Neural progenitor cell (in vitro differentiated cells): ENCODE measurements at regions not wholly inside any gene's neighbourhood (a gene's known extent, or its start where the extent isn't known, plus 50 kb on each side); places are given as distances from the start of the nearest gene placed in this dataset.
A peak's percentile ranks its signal among the peaks of the same experiment; 100 is the strongest.
"Not testable (repeated sequence)": the region's sequence is repeated elsewhere in the genome, so short reads cannot be mapped to it uniquely, and the experiment has no call there.

ENCODE experiments used
- DNase-seq: peaks from one replicate; pipeline ENCODE4 v3.0.0-alpha.2; 2016; ENCODE audit warnings: low spot score
- H2AFZ ChIP-seq: fragments of 200-600 bp; sonication (generic); replicated peaks from 2 replicates; pipeline ENCODE4 v1.6.1; 2016; ENCODE audit warnings: antibody characterized with exemption
- H3F3A ChIP-seq: fragments of 200-600 bp; sonication (generic); 2 replicates; pipeline ENCODE4 v1.6.1; 2016; ENCODE audit warnings: antibody characterized with exemption, low read depth
- H3K27ac ChIP-seq: fragments of 200-600 bp; sonication (generic); 2 replicates; pipeline ENCODE4 v1.5.1; 2016; ENCODE audit warnings: mild to moderate bottlenecking
- H3K27me3 ChIP-seq: fragments of 200-600 bp; sonication (generic); 2 replicates; pipeline ENCODE4 v1.6.1; 2016; ENCODE audit warnings: mild to moderate bottlenecking, moderate library complexity
- H3K36me3 ChIP-seq: fragments of 200-600 bp; sonication (generic); 2 replicates; pipeline ENCODE4 v1.5.1; 2016
- H3K4me1 ChIP-seq: fragments of 200-600 bp; sonication (generic); 2 replicates; pipeline ENCODE4 v1.6.1; 2016; ENCODE audit warnings: mixed run types
- H3K4me2 ChIP-seq: fragments of 200-600 bp; sonication (generic); 2 replicates; pipeline ENCODE4 v1.6.1; 2016
- H3K4me3 ChIP-seq: fragments of 200-600 bp; sonication (generic); 2 replicates; pipeline ENCODE4 v1.5.1; 2016
- H3K79me2 ChIP-seq: fragments of 200-600 bp; sonication (generic); 2 replicates; pipeline ENCODE4 v1.6.1; 2016; ENCODE audit warnings: low read depth
- H3K9ac ChIP-seq: fragments of 200-600 bp; sonication (generic); 2 replicates; pipeline ENCODE4 v1.6.1; 2016
- H3K9me3 ChIP-seq: fragments of 200-600 bp; sonication (generic); 2 replicates; pipeline ENCODE4 v1.5.1; 2016; ENCODE audit warnings: low read depth
- H4K20me1 ChIP-seq: fragments of 200-600 bp; sonication (generic); 2 replicates; pipeline ENCODE4 v1.6.1; 2016; ENCODE audit warnings: low read depth
- H3K27ac Mint-ChIP-seq: 3 replicates; pipeline ENCODE4 v1.8.0; 2021; ENCODE audit warnings: mixed read lengths
- H3K27me3 Mint-ChIP-seq: 2 replicates; pipeline ENCODE4 v1.8.0; 2022; ENCODE audit warnings: low read depth, mild to moderate bottlenecking, inconsistent platforms, moderate library complexity, mixed read lengths; ENCODE audit not compliant: insufficient read depth
- H3K36me3 Mint-ChIP-seq: 3 replicates; pipeline ENCODE4 v1.8.0; 2021; ENCODE audit warnings: mixed read lengths
- H3K4me1 Mint-ChIP-seq: 3 replicates; pipeline ENCODE4 v1.8.0; 2021; ENCODE audit warnings: mixed read lengths
- H3K4me3 Mint-ChIP-seq: 3 replicates; pipeline ENCODE4 v1.8.0; 2021; ENCODE audit warnings: mild to moderate bottlenecking, moderate library complexity, mixed read lengths
- H3K9me3 Mint-ChIP-seq: 3 replicates; pipeline ENCODE4 v1.8.0; 2020; ENCODE audit warnings: mixed read lengths
- EZH2 ChIP-seq: fragments of 200-600 bp; sonication (generic); IDR thresholded peaks from 2 replicates; pipeline ENCODE4 v1.6.1; 2017; ENCODE audit warnings: antibody characterized with exemption, mild to moderate bottlenecking, moderate library complexity
- EZH2phosphoT487 ChIP-seq: fragments of 200-600 bp; sonication (generic); IDR thresholded peaks from 2 replicates; pipeline ENCODE4 v1.6.1; 2017; ENCODE audit warnings: antibody characterized with exemption
- TF ChIP-seq, protein P1 (sequence below): fragments of 200-600 bp; sonication (generic); IDR thresholded peaks from 2 replicates; pipeline ENCODE4 v1.5.1; 2017; ENCODE audit warnings: antibody characterized with exemption, mild to moderate bottlenecking

GRCh38 chr6:14549871-14550270 is 432.3 kb downstream of the CD83 start:
- peaks cover 8% of the 10 kb centered on the region for H3K9me3 Mint-ChIP-seq
- Histone ChIP-seq H3K4me1 (peaks cover 10% of the 10 kb centered on the region), H3K9ac (no peak overlapping the region), H3K79me2 (no peaks in the 10 kb centered on the region), H3K27me3 (no peaks in the 10 kb centered on the region), H3K36me3 (no peaks in the 10 kb centered on the region), H4K20me1 (no peaks in the 10 kb centered on the region), H3K4me2 (peak overlapping the region; percentile 38), H3F3A (no peaks in the 10 kb centered on the region), H3K4me3 (no peak overlapping the region), H3K27ac (no peak overlapping the region), H2AFZ (no peak overlapping the region), H3K9me3 (no peaks in the 10 kb centered on the region)
- TF ChIP-seq, protein P1, sequence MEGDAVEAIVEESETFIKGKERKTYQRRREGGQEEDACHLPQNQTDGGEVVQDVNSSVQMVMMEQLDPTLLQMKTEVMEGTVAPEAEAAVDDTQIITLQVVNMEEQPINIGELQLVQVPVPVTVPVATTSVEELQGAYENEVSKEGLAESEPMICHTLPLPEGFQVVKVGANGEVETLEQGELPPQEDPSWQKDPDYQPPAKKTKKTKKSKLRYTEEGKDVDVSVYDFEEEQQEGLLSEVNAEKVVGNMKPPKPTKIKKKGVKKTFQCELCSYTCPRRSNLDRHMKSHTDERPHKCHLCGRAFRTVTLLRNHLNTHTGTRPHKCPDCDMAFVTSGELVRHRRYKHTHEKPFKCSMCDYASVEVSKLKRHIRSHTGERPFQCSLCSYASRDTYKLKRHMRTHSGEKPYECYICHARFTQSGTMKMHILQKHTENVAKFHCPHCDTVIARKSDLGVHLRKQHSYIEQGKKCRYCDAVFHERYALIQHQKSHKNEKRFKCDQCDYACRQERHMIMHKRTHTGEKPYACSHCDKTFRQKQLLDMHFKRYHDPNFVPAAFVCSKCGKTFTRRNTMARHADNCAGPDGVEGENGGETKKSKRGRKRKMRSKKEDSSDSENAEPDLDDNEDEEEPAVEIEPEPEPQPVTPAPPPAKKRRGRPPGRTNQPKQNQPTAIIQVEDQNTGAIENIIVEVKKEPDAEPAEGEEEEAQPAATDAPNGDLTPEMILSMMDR: no peak
- TF ChIP-seq EZH2phosphoT487: no peak
- no peak for TF ChIP-seq EZH2
- no peaks in the 10 kb centered on the region for H3K36me3 Mint-ChIP-seq
- no peak overlapping the region for H3K27ac Mint-ChIP-seq
- DNase-seq: no peak
- no peak overlapping the region for H3K4me3 Mint-ChIP-seq
- peaks cover 8% of the 10 kb centered on the region for H3K27me3 Mint-ChIP-seq
- peaks cover 17% of the 10 kb centered on the region for H3K4me1 Mint-ChIP-seq

GRCh38 chr6:14550410-14550809 is 432.8 kb downstream of the CD83 start:
- no peak overlapping the region for H3K27ac Mint-ChIP-seq
- Histone ChIP-seq H3K79me2 (no peaks in the 10 kb centered on the region), H3K27ac (no peak overlapping the region), H3K27me3 (no peaks in the 10 kb centered on the region), H2AFZ (no peak overlapping the region), H3F3A (no peaks in the 10 kb centered on the region), H3K9ac (no peak overlapping the region), H3K4me3 (no peak overlapping the region), H3K4me1 (peaks cover 10% of the 10 kb centered on the region), H3K36me3 (no peaks in the 10 kb centered on the region), H3K4me2 (no peak overlapping the region), H4K20me1 (no peaks in the 10 kb centered on the region), H3K9me3 (no peaks in the 10 kb centered on the region)
- H3K27me3 Mint-ChIP-seq: peaks cover 8% of the 10 kb centered on the region
- H3K9me3 Mint-ChIP-seq: peaks cover 8% of the 10 kb centered on the region
- H3K4me1 Mint-ChIP-seq: peaks cover 17% of the 10 kb centered on the region
- no peak for DNase-seq
- no peak overlapping the region for H3K4me3 Mint-ChIP-seq
- H3K36me3 Mint-ChIP-seq: no peaks in the 10 kb centered on the region
- TF ChIP-seq EZH2phosphoT487 (no peak), EZH2 (no peak)
- TF ChIP-seq, protein P1: no peak

DNA sequence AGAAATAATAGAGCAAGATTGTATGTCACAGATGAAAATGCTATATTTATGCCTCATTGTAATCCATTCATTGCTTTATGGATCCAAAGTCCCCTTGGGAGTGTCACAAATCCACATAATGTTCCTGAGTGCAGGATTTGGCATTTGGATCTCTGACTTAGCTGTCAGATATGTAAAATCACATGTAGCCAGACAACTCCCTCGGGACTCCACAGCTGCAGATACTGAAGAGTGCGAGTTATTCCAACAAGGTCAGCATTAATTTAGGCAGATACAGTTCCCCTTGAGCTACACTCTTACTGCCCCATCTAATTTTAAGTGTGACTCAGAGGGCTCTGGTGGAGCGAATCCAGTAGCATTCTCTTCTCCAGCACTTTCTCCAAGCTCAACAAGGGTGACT is 433.2 kb downstream of the CD83 start:
- H3K36me3 Mint-ChIP-seq: no peaks in the 10 kb centered on the region
- no peaks in the 10 kb centered on the region for H3K36me3 ChIP-seq
- H3K4me3 Mint-ChIP-seq: no peak overlapping the region
- H3K27me3 Mint-ChIP-seq: peaks cover 8% of the 10 kb centered on the region
- TF ChIP-seq EZH2 (no peak), EZH2phosphoT487 (no peak)
- TF ChIP-seq, protein P1: no peak
- H4K20me1 ChIP-seq: no peaks in the 10 kb centered on the region
- H3K4me1 ChIP-seq: peaks cover 10% of the 10 kb centered on the region
- H3K4me3 ChIP-seq: no peak overlapping the region
- no peaks in the 10 kb centered on the region for H3K79me2 ChIP-seq
- H3K27me3 ChIP-seq: no peaks in the 10 kb centered on the region
- H3K9me3 Mint-ChIP-seq: peaks cover 8% of the 10 kb centered on the region
- no peaks in the 10 kb centered on the region for H3F3A ChIP-seq
- DNase-seq: no peak
- H3K4me1 Mint-ChIP-seq: peaks cover 17% of the 10 kb centered on the region
- H3K27ac Mint-ChIP-seq: no peak overlapping the region
- H3K9ac ChIP-seq: no peak overlapping the region
- H2AFZ ChIP-seq: no peak overlapping the region
- no peak overlapping the region for H3K4me2 ChIP-seq
- H3K9me3 ChIP-seq: no peaks in the 10 kb centered on the region
- H3K27ac ChIP-seq: no peak overlapping the region

GRCh38 chr6:14551601-14552000 is 434.0 kb downstream of the CD83 start:
- not testable (repeated sequence) for H3K36me3 Mint-ChIP-seq, H3K4me1 ChIP-seq, DNase-seq, H3F3A ChIP-seq, H3K27me3 ChIP-seq, H2AFZ ChIP-seq, H3K9ac ChIP-seq, H3K9me3 Mint-ChIP-seq, H3K9me3 ChIP-seq, H3K27ac ChIP-seq, H3K4me3 Mint-ChIP-seq, H3K36me3 ChIP-seq, H3K4me3 ChIP-seq, H3K79me2 ChIP-seq, H3K4me2 ChIP-seq, H4K20me1 ChIP-seq, H3K27me3 Mint-ChIP-seq
- Mint-ChIP-seq H3K27ac (peak overlapping the region; percentile 38), H3K4me1 (peaks cover 17% of the 10 kb centered on the region)
